Left cardiac atrium (tissue), 4 donors: ENCODE measurements at regions not wholly inside any gene's neighbourhood (a gene's known extent, or its start where the extent isn't known, plus 50 kb on each side); places are given as distances from the start of the nearest gene placed in this dataset.
"Not testable (repeated sequence)": the region's sequence is repeated elsewhere in the genome, so short reads cannot be mapped to it uniquely, and the experiment has no call there.

Experiments
- ATAC-seq, 2 donors: fragments of 200-7000 bp; cut with Tn5 transposase; one replicate each; pipeline ENCODE4 v1.9.1; 2020; ENCODE audit warnings: mild to moderate bottlenecking in 2 of 2, moderate library complexity in 2 of 2
- DNase-seq: peaks from one replicate; pipeline ENCODE4 v3.0.0-alpha.2; 2020
- intact Hi-C, 2 donors: fragments of 100-400 bp; cut with DNase I; formaldehyde crosslinking; loops; one replicate each; pipeline versions ENCODE4 v1.14.1 to v1.15.1; 2022 to 2023
- donor health status: DM: no; HTN: yes; CAD: no.
- donor health status: DM: no; HTN: yes; CAD: no; lungs with severe emphysema.
- donor health status: DM: yes; HTN: yes; CAD: no.
- donor health status: Dilated cardiomyopathy.

DNA sequence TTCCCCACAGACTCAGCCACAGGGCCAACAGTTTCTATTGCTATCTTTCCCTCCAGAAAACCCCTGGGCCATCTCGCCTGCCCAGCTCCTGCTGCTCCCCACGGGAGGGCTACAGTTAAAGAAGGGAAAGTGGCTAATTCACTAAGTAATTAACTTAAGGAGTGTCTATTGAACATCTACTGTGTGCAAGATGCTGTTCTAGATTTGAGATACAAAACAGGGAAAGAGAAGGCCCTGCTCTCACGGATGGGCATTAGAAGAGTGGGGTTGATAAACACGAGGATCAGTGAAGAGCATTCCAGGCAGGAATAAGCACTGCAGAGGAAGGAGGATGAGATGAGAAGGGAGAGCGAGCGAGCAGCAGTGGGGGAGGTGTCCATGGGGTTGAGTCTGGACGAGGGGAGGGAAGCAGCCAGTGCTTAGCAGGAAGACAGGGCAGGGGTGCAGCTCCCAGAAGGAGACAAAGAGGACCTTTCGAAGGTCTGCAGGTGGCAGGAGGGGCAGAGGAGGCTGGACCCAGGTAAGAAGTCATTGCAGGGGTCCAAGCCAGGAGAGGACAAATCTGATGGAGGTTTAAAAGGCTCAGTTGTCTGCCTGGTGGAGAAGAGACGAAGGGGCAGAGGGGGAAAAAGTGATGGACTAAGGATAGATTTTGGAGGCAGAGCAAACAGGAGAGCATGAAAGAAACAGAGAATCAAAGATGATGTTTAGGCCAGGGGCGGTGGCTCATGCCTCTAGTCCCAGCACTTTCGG is 64.7 kb downstream of the KLF15 start:
- DNase-seq = no peak
- intact Hi-C loops = loop anchor here in 1 of 2 donors (10.0 kb wide), 1 partner anchor 52 kb away; no protein-coding TSS in a partner anchor
- ATAC-seq = no peak

- DNase-seq (no peak), ATAC-seq (no peak)
- intact Hi-C loops = loop anchor here in 1 of 2 donors (10.0 kb wide), 1 partner anchor 53 kb away; no protein-coding TSS in a partner anchor
These were observed 65.7 kb downstream of the KLF15 start for GRCh38 chr3:126291537-126291936.

DNA sequence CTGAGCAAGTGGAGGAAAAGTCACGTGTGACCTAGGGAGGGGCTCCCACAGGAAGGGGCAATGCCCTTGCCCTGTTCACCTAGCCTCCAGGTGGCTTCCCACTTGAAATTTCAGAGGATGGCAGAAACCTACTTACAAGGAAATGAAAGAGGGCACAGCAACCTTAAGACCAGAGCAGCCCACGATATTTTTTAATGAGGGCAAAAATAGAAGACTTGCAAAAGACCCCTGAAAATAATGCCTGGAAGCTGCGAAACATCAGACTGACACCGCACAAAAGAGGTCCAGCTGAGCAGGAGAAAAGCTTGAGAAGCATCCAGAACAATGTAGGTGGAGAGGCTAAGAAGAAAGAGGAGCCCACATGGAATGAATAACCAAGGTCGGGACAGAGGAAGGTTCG is 66.1 kb downstream of the KLF15 start:
- DNase-seq = no peak
- no peak for ATAC-seq
- intact Hi-C loops = loop anchor here in 1 of 2 donors (10.0 kb wide), 1 partner anchor 54 kb away; no protein-coding TSS in a partner anchor

- intact Hi-C loops = loop anchor here in 1 of 2 donors (10.0 kb wide), 1 partner anchor 54 kb away; no protein-coding TSS in a partner anchor
- ATAC-seq = no peak
- no peak for DNase-seq
These were observed 66.9 kb downstream of the KLF15 start for GRCh38 chr3:126290325-126290724.

- ATAC-seq (no peak), DNase-seq (no peak)
- intact Hi-C loops = no loop called here
These were observed 68.1 kb downstream of the KLF15 start for GRCh38 chr3:126289096-126289495.

DNA sequence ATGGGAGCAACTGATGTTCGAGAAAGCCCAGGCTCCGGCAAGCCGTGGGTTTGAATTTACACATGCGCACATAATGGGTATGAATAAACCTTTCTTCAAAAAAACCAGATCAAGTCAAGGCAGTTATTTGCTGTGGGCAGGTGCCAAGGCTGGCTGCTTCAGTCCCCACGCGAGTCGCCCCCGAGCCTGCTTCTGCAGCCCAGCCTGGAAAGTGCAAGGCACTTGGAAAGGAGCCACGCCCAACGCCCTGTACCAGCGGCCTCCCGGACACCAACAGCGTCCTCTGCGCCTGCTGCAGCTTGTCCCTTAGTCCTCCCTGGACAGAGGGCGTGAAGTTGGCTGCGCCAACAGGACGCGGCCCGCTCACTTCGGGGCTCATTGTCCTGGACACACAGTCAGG is 68.9 kb downstream of the KLF15 start:
- ATAC-seq = peak; percentile 76 to 82
- intact Hi-C loops = no loop called here
- peak; percentile 74 for DNase-seq

- DNase-seq (peak; percentile 84), ATAC-seq (peak; percentile 90 to 95)
- intact Hi-C loops = no loop called here
These were observed 69.5 kb downstream of the KLF15 start for GRCh38 chr3:126287536-126288241.

DNA sequence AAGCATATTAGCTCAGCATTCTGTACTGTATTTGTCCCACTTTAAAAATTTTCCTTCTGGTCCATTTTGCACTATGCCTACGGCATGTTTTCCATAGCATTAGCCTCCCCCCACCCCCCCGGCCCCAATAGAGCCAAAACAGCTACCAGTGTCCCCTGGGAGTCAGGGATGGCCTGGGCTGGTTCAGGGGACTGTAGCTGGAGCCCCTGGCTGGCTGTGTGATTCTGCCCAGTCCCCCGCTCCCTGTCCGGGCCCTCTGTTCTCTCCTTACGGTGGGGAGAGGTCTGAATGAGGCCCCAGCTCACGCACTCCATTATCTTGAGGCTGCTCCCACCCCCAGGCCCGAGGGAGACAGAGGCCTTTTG is 70.1 kb downstream of the KLF15 start:
- intact Hi-C loops = no loop called here
- ATAC-seq (peak in 1 of 2 donors; percentile 24), DNase-seq (no peak)

- DNase-seq = no peak
- ATAC-seq = no peak
- intact Hi-C loops = no loop called here
These were observed 71.8 kb downstream of the KLF15 start for GRCh38 chr3:126285369-126285768.

- DNase-seq (no peak), ATAC-seq (no peak)
- intact Hi-C loops = no loop called here
These were observed 72.8 kb downstream of the KLF15 start for GRCh38 chr3:126284258-126284904.

DNA sequence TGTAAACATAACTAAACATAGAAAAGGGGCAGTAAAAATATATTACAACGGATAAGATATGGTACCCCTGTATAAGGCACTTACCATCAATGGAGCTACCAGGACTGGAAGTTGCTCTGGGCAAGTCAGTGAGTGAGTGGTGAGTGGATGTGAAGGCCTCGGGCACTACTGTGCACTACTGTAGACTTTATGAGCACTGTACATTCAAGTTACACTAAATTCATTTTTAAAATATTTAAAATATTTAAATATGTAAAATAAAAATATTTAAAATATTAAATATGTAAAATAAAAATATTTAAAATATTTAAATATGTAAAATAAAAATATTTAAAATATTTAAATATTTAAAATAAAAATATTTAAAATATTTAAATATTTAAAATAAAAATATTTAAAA is 73.6 kb downstream of the KLF15 start:
- DNase-seq, ATAC-seq, intact Hi-C loops: not testable (repeated sequence)

- ATAC-seq (no peak), DNase-seq (no peak)
- intact Hi-C loops = no loop called here
These were observed 77.4 kb downstream of the KLF15 start for GRCh38 chr3:126279853-126280252.

DNA sequence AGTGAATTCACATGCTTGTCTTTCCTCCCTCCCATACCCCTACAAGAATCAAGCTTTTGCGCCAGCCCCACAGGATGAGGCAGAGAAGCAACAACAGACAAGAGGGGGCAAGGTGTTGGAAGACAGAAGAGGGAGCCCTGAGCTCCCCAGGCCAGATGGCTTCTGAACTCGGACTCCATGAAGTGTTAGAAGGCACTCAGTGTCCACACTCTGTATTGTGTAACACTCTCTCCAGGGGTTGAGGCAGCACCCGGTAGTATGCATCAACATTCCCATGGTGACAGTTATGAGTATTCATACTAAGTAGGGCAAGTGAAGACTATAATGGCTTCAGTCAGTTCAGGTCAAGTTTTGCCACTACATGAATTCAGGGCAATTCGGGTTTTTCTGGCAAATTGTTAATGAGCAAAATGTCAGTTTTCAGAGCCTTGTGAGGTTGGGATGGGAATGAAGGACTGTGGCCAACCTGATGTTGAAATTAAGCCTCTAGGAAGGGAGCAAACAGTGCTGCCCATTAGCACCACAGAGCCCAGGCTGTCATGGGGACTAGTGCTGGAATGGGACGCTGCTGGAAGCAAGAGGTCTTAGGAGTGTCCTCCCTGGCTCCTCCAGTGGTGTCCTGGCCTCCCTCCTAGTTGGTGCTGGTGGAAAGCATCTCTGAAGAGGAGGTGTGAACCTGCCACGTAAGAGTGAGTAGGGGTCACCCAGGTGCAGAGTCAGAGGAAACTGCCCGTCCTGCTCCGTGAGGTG is 79.4 kb downstream of the KLF15 start:
- intact Hi-C loops = no loop called here
- DNase-seq (no peak), ATAC-seq (peak; percentile 16 to 66)

DNA sequence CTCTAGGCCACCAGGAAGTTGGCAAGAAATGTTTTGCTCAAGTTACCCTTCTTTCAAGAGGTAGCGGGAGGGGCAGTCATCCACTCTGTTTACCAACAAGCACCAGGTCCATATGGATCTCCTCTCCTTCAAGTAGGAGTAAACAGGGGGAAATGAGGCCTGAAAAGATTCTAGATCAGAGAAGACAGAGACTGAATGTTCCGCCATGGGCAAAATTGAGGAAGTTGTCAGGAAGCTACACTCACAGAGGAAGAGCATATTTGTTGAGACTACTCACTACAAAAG is 81.6 kb downstream of the KLF15 start:
- intact Hi-C loops = no loop called here
- DNase-seq = no peak
- no peak for ATAC-seq

DNA sequence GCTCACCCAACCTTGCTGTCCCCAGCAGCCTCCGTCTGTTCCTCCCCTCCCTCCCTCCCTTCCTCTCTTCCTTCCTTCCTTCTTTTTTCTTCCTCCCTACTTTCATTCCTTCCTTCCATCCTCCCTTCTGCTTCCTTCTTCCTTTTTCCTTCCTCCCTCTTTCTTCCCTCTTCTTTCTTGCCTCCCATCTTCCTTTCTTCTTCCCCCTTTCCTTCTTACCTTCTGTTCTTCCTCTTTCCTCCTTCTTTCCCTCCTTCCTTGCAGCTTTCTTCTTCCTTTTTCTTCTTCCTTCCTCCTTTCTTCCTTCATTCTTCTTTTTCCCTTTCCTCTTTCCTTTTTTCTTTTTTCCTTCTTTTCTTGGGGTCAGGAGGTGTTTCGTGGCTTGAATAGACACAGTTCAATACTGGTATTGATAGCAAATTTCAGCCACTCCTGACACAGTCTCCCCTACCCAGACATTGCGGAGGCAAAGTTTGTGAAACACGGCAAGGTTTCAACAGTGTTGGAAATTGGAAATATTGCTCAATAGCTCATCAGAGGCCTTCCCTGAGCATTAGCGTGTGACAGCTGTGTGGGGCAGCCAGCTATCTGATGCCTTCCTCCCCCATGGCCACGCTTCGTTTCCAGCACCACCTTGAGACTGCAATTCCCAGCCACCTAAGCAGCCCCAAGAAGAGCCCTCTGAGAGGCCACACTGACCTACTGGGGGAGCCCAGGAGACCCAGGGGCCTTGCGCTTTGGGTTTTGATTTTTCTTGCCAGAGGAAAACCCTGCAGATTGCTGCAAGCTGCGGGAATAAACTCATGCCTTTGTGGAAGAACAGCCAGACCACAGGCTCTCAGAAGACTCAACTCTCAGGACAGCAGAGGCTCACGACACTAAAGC is 82.2 kb downstream of the KLF15 start:
- intact Hi-C loops = no loop called here
- ATAC-seq (peak in 1 of 2 donors; percentile 28), DNase-seq (no peak)

DNA sequence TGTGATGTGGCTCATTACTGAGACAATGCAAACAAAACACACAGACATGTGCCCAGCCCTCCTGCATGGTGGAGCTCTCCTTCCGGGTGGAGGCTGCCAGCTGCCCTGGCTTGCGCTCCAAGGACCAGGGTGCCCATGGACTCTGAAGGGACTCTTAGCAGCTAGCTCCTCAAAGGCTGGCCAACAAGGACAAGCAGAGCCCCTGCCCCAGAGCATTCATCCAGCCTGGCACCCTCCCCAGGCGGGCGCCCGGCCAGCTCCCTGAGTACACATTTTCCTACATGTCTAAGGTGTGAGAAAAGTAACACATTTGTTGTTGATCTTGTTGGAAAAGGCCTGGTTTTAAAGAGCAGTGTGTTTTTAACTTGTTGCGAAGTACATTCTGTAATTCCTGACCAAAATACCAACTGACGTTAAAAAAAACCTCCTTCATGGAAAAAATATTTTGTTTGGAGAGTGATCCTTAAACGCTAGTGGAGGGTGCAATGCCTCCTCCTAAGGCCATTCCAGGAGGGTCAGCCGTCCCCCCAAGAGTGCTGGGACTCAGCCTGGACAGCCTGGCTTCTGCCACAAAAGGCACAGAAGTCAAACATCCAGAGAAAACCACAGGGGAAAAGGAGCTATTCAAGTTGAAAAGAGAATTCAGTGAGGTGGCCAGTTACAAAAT is 86.9 kb downstream of the KLF15 start:
- peak; percentile 76 for DNase-seq
- ATAC-seq = peak; percentile 49 to 57
- intact Hi-C loops = no loop called here

- DNase-seq (no peak), ATAC-seq (no peak)
- intact Hi-C loops = loop anchor here in 1 of 2 donors (2.0 kb wide), 1 partner anchor 87 kb away; the partner anchor contains the start of gene KLF15
These were observed 87.9 kb downstream of the KLF15 start for GRCh38 chr3:126269354-126269753.

- no peak for ATAC-seq
- intact Hi-C loops = loop anchor here in 1 of 2 donors (2.0 kb wide), 1 partner anchor 88 kb away; the partner anchor contains the start of gene KLF15
- no peak for DNase-seq
These were observed 88.3 kb downstream of the KLF15 start for GRCh38 chr3:126268866-126269265.
